ENCODE measurements at regions not wholly inside any gene's neighbourhood (a gene's known extent, or its start where the extent isn't known, plus 50 kb on each side); places are given as distances from the start of the nearest gene placed in this dataset.
A peak's percentile ranks its signal among the peaks of the same experiment; 100 is the strongest.
"Not testable (repeated sequence)": the region's sequence is repeated elsewhere in the genome, so short reads cannot be mapped to it uniquely, and the experiment has no call there.

DNA sequence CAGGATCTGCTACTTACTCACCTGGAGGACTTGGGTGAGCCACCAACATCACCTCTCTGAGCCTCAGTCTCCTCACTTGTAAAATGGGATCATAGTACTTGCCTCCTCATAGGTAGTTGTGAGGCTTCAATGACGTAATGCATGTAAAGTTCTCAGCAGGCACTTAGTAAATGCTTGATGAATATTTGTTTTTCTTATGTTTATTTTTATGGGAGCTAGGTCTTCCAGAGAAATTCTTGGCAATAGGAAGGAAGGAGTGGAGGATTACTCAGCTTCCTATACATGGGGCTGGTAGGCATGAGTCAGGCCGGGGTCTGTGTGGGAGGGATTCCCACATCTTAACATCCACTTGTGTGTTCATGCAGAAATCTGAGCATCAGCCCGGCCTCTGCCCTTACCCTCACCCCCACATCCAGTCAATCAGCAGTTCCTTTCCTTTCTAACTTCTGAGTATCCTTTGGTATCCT lies 95.4 kb upstream of the USP24 start:
- DNase-seq (ENCODE audit: low read depth in 2 of 2): no peak

DNA sequence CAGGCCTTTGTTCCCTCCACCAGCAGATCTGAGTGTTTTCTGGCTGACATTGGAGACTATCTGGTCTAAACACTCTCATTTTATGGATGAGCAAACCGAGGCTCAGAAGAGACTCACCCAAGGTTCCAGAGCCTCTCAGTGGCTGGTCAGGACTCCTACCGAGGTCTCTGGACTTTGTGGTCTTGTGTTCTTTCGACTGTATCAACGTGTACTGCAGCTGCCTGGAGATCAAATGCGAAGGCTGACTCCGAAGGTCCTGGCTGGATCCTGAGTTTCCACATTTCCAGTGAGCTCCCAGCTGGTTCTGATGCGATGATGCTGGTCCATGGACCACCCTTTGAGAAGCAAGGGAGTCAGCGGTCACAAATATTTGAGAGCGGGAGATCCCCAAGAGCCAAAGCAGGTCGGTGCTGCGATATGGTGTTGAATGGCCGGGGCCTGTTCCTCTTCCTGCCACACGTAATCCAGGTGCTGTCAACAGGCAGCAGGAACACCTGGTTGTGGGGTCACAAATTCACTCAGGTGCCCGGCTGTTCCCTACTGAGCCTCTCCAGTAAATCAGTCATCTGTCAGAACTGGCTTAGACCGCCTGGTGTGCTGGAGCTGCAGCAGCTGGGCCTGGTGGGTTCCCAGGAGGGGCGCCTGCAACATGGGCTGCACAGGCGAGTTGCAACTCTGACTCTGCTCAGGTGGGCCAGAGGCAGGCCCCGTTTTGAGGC lies 94.8 kb upstream of the USP24 start:
- no peak for DNase-seq (ENCODE audit: low read depth in 2 of 2)

GRCh38 chr1:55309053-55309452 lies 93.9 kb upstream of the USP24 start:
- no peak for DNase-seq (ENCODE audit: low read depth in 2 of 2)

- no peak for DNase-seq (ENCODE audit: low read depth in 2 of 2)
These were observed 90.6 kb upstream of the USP24 start for GRCh38 chr1:55305735-55306134.

- no peak for DNase-seq (ENCODE audit: low read depth in 2 of 2)
These were observed 89.1 kb upstream of the USP24 start for GRCh38 chr1:55304229-55304740.

DNA sequence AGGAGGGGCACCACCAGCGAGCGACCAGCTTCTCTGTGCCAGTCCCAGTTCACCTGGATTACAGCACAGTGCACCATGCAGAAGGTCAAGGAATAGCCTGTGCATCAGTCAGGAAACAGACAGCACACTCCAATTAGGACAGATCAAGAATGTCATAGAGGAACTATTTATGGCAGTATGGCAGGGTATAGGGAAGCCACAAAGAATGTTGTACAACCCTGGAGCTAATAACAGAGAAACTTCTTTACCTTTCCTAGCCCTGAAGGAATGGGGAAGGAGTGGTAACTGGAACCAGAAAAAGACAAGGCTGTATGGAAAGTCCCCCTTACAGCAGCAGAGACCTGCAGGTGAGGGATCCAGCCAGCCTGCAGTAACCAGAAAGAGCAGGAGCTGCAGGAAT lies 87.8 kb upstream of the USP24 start:
- no peak for DNase-seq (ENCODE audit: low read depth in 2 of 2)

DNA sequence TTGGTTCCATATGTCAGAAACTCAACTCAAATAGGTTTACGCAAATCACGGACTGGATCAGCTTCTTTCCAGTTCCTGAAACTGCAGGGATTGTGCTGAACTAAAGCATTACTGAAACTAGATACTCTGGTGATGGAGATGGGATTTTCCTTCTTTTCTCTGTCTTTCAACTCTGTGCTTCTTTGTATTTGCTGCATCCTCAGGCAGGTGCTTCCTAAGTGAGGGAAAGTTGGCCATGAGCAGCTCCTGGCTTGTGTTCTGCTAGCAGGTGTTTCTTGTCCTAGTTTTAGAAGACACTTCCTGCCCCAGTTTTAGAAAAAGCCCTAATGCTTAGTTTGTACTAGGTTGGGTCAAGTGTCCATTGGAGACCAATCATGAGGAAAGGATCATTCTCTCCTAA lies 86.7 kb upstream of the USP24 start:
- DNase-seq (ENCODE audit: low read depth in 2 of 2): no peak

- no peak for DNase-seq (ENCODE audit: low read depth in 2 of 2)
These were observed 85.8 kb upstream of the USP24 start for GRCh38 chr1:55300975-55301374.

DNA sequence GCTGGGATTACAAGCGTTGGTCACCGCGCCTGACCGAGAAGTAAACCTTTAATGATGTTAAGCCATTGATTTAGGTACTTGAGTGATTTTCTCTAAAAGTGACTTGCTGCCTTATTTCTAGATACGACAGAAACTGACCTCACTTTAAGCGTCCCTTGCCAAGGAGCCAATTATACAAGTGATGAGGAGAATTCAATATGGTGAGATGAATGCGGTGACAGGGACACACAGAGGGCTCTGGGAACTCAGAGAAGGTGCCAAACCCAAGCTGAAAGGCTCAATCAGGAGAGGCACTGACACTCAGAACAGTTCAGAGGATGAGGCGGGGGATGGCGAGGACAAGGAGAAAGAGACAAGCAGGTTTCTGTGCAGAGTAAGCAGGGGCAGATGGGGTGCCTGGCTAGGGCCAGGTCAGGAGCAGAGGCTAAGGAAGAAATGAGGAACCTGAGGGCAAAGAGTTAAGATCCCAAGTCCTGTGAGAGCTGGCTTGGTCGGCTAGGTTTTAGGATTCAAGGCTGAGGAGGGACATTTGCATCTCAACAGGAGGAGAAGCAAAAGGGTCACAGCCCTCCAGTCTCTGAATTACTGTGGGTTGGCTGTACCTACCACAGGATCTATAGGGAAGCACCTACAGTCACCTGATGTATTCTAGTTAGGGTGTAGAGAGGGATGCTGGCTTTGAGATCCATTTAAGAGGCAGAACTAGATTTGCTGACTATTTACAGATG lies 83.2 kb upstream of the USP24 start:
- no peak for DNase-seq (ENCODE audit: low read depth in 2 of 2)

DNA sequence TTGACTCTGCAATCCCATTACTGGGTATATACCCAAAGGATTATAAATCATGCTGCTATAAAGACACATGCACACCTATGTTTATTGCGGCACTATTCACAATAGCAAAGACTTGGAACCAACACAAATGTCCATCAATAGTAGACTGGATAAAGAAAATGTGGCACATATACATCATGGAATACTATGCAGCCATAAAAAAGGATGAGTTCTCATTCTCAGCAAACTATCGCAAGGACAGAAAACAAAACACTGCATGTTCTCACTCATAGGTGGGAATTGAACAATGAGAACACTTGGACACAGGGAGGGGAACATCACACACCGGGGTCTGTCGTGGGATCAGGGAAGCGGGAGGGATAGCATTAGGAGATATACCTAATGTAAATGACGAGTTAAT lies 81.1 kb upstream of the USP24 start:
- not testable (repeated sequence) for DNase-seq (ENCODE audit: low read depth in 2 of 2)

GRCh38 chr1:55289614-55290013 lies 74.5 kb upstream of the USP24 start:
- no peak for DNase-seq (ENCODE audit: low read depth in 2 of 2)

DNA sequence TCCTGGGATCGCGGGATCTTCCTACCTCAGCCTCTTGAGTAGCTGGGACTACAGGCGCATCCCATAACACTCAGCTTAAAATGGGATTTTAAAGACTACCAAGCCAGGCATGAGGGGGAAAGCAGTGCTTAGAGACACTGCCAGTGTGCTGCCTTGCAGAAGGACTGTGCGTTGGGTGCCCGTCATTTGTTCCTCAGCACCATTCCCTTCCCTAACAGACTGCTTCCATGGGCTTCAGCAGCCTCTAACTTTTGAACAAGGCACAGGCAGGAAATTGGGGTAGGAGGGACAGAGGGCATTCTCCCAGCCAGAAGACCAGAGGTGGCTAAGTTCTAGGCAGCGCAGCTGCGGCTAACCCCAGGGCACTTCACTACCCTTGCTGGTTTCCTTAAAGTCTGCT lies 73.9 kb upstream of the USP24 start:
- no peak for DNase-seq (ENCODE audit: low read depth in 2 of 2)

DNA sequence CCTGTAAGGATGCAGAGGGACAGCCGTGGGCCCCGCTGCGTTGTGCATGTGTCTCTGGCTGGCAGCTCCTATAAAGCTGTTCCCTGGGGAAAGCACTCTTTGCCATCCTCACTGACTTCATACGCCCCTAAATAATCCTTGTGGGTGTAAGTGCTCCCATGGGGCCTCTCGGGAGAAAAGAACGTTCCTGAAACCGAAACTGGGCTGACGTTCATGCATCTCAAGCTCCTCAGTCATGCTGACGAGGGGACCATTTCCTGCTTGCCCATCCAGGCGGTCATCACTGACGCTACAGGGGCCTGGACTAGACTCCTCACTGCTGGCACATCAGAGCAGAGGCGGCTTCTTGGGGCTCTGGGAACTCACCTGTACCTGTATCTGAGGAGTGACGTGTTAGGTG lies 73.1 kb upstream of the USP24 start:
- no peak for DNase-seq (ENCODE audit: low read depth in 2 of 2)

GRCh38 chr1:55287723-55288122 lies 72.6 kb upstream of the USP24 start:
- DNase-seq (ENCODE audit: low read depth in 2 of 2): no peak

DNA sequence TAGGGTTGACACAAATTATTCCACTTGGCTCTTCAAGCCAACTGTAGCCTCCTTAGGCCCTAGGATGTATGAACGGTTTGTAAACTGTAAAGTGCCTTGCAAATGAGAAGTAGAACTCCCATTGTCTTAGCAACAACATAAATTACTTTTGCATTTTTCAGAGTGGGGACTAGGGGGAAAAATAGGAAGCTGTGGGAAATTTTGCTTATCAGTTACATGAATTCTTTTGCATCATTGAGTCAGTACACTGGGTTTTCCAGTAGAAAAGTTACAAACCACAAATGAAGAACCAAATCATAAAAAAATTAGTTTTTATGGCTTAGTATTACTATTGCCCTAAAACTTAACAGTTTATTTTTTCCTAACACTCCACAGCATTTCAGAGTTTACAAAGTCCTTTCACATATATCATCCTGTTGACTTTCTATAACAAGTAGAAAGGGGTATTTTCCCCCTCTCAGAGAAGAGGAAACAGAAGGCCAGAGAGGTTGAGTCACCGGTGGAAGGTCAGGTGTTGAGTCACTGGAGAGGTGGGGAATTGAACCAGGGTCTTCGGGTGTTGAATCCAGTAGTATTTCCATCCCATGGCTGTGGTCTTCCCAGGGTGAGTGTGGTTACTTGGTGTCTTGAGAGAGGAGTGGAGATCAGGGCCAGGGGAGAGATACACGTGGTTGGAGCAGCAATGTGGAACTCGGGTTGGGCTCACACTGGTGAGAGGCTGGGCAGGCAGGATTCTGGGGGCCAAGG lies 71.9 kb upstream of the USP24 start:
- no peak for DNase-seq (ENCODE audit: low read depth in 2 of 2)

DNA sequence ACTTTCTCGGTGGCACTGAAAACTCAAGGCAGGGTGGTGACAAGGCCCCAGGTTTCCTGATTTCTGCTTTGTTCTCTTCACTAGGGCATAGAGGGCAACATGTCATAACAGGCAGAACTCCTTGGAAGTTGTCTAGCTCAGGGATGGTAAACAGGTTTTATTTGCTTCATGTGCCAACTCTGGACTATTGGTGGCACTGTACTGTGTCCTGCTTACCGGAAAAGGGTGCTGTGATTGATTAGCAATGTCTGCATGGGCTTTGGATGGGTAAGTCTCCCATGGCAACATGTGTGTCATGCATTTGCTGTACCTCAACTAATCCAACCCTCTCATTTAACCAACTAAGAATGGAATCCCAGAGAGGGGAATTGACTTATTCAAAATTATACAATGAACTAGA lies 70.7 kb upstream of the USP24 start:
- DNase-seq (ENCODE audit: low read depth in 2 of 2): no peak

- DNase-seq (ENCODE audit: low read depth in 2 of 2): no peak
These were observed 69.7 kb upstream of the USP24 start for GRCh38 chr1:55284856-55285255.

DNA sequence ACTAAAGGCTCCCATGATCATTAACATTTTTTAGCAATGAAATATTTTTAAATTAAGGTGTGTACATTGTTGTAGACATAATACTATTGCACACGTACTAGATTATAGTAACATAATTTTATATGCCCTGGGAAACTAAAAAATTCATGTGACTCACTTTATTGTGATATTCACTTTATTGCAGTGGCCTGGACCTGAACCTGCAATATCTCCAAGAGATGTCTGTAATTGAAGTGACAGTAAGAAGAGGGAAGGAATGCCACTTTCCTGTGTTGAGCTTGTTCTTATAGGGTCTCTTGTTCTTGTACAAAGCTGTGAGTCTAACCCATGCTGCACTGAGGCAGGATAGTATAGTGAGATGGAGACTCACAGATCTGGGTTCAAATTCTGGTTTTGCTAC lies 66.9 kb upstream of the USP24 start:
- DNase-seq (ENCODE audit: low read depth in 2 of 2): no peak

DNA sequence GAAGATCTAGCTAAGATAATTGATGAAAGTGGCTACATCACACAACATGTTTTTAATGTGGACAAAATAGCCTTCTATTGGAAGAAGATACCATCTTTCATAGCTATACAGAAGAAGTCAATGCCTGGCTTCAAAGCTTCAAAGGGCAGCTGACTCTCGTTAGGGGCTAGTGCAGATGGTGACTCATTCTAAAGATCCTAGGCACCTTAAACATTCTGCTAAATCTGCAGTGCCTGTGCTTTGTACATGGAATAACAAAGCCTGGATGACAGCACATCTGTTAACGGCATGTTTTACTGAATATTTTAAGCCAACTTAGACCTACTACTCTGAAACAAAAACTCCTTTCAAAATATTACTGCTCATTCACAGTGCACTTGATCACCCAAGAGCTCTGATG lies 65.6 kb upstream of the USP24 start:
- DNase-seq (ENCODE audit: low read depth in 2 of 2): no peak

DNA sequence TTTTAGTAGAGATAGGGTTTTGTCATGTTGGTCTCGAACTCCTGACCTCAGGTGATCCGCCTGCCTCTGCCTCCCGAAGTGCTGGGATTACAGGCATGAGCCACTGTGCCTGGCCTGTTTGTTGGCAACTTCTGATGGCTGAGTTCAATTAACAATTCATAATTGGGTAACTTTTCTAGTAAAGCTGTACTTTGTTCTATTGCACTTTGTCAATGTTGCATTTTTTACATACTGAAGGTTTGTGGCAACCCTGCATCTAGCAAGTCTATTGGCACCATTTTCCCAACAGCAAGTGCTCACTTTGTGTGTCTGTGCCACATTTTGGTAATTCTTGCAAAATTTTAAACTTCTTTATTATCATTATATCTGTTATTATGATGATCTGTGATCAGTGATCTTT lies 64.5 kb upstream of the USP24 start:
- DNase-seq (ENCODE audit: low read depth in 2 of 2): no peak

DNA sequence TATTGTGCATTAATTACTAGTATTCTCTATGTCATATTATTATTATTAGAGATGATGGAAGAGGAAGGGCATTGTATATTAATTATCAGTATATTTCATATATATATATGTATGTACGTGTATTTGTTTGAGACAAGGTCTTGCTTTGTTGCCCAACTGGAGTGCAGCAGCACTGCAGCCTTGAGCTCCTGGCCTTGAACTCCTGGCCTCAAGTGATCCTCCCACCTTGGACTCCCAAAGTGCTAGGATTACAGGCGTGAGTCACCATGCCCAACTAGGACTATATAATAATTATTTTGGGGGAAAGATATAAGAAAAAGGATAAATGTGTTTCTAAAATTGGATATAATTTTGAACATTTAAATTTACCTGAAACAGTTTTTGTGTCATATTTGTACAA lies 63.2 kb upstream of the USP24 start:
- no peak for DNase-seq (ENCODE audit: low read depth in 2 of 2)

DNA sequence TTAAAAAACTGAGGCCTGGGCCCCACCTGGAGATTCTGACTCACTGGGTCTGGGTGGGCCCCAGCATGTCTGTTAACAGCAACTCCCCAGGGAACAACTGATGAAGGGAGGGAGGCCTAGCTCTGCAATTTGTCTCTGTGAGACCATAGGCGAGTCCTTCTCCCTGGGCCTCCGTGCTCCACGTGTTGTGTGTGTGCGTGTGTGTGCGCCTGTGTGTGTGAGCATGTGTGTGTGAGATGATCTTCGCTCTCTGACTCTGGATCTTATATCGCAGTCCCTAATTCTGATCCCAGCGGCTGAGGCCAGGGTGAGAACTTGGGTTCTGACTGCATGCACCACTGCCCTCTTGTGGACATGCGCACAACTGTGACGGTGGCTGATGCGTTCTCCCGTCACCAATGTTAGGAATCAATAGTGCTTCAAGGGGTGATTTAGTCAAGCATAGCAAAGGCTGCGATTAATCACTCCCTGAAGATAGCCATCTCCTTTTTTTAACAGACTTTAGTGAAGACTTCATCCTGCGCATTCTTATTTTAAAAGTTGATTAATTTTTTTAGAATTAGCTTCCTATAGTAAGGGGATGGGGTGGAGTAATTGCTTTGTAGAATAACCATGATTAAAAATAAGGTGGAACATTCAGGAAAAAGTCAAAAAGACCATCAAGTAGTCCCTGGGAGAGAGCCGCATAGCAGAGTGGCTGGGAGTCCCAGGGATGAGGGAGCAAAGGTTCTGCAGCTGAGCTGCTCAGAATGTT lies 62.4 kb upstream of the USP24 start:
- peak; percentile 60 to 65 for DNase-seq (ENCODE audit: low read depth in 2 of 2)
